Urinary bladder (tissue), 3 donors: ENCODE measurements at regions not wholly inside any gene's neighbourhood (a gene's known extent, or its start where the extent isn't known, plus 50 kb on each side); places are given as distances from the start of the nearest gene placed in this dataset.

Source experiments
- DNase-seq: peaks from one replicate; pipeline ENCODE4 v3.0.0-alpha.2; 2015; ENCODE audit errors: extremely low spot score
- H3K27ac ChIP-seq: one replicate; pipeline ENCODE4 v1.5.1; 2013; ENCODE audit warnings: low read depth, mild to moderate bottlenecking, moderate library complexity
- H3K36me3 ChIP-seq: one replicate; pipeline ENCODE4 v1.6.1; 2013; ENCODE audit warnings: mild to moderate bottlenecking, moderate library complexity; ENCODE audit not compliant: insufficient read depth
- H3K4me1 ChIP-seq: one replicate; pipeline ENCODE4 v1.6.1; 2013; ENCODE audit warnings: mild to moderate bottlenecking, moderate library complexity; ENCODE audit not compliant: insufficient read depth
- H3K4me3 ChIP-seq: one replicate; pipeline ENCODE4 v1.5.1; 2013; ENCODE audit warnings: low read depth, low read length
- WGBS: extraction: QIAGEN DNeasy Blood & Tissue Kit; methylation state at CpG from one replicate; pipeline ENCODE4 v1.1.7; 2013; 5-methylcytosine and 5-hydroxymethylcytosine counted together
- donor health status: healthy with polysubstance abuse.
- donor health status: healthy.

GRCh38 chr4:100574607-100575006 is 56.8 kb upstream of the EMCN start:
- no peaks in the 10 kb centered on the region for H3K4me1 ChIP-seq

DNA sequence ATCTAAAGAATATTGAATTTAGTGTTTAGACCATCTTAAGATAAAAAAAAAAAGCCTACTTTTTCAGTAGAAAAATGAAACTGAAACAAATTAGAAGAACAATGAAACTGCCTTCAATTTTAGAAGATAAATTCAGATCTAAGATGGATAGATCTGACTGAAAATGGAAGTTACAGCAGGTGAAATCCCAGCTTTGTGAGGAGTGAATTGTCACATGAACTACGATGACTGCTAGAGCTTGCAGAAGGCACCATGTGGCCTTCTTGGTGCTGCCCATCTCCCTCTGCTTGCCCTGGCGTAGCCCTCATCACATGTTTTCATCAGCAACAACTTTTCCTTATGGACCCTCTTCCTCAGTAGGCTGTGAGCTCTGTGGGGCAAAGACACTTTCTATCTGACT is 51.4 kb upstream of the EMCN start:
- DNase-seq, result no peak
- Histone ChIP-seq H3K4me3 (no peak overlapping the region), H3K36me3 (no peaks in the 10 kb centered on the region), H3K4me1 (no peaks in the 10 kb centered on the region), H3K27ac (no peak overlapping the region)
- 47% methylated on average over 2 of the region's 2 CpGs for WGBS

More at GRCh38 chr4:100574607-100575006, 56.8 kb upstream of the EMCN start:
- DNase-seq, result no peak
- 93% methylated on average over 2 of the region's 2 CpGs for WGBS
- Histone ChIP-seq H3K27ac (no peak overlapping the region), H3K36me3 (no peaks in the 10 kb centered on the region), H3K4me3 (no peak overlapping the region)
